Vagina (tissue), 2 donors: ENCODE measurements at regions not wholly inside any gene's neighbourhood (a gene's known extent, or its start where the extent isn't known, plus 50 kb on each side); places are given as distances from the start of the nearest gene placed in this dataset.

Experiments
- DNase-seq, 2 donors: peaks; one replicate each; pipeline ENCODE4 v3.0.0-alpha.2; 2017; ENCODE audit errors: extremely low spot score in 2 of 2
- H3K27ac ChIP-seq: fragments of 200-600 bp; sonication (generic); one replicate; pipeline ENCODE4 v1.5.1; 2019
- H3K27me3 ChIP-seq: fragments of 200-600 bp; sonication (generic); one replicate; pipeline ENCODE4 v1.5.1; 2019
- H3K36me3 ChIP-seq, 2 donors: fragments of 200-600 bp; sonication (generic); one replicate each; pipeline ENCODE4 v1.5.1; 2017 to 2019
- H3K4me1 ChIP-seq: fragments of 200-600 bp; sonication (generic); one replicate; pipeline ENCODE4 v1.5.1; 2019
- H3K4me3 ChIP-seq, 2 donors: fragments of 200-600 bp; sonication (generic); 1 replicate in 1 of 2; 2 replicates in 1 of 2; pipeline ENCODE4 v1.5.1; 2016 to 2019
- H3K9me3 ChIP-seq: fragments of 200-600 bp; sonication (generic); one replicate; pipeline ENCODE4 v1.5.1; 2019
- CTCF ChIP-seq, 3 experiments: fragments of 450-650 bp in 2 of 3; fragments of 200-600 bp in 1 of 3; sonication (generic) in 1 of 3; IDR thresholded peaks; one replicate each; pipeline ENCODE4 v1.5.1; 2017 to 2019; ENCODE audit warnings: antibody characterized with exemption in 3 of 3, mild to moderate bottlenecking in 2 of 3, moderate library complexity in 2 of 3
- POLR2A ChIP-seq, 2 donors: fragments of 450-650 bp; IDR thresholded peaks; one replicate each; pipeline ENCODE4 v1.6.1; 2017; ENCODE audit warnings: antibody characterized with exemption in 2 of 2, mild to moderate bottlenecking in 2 of 2, moderate library complexity in 2 of 2
- POLR2AphosphoS5 ChIP-seq, 2 donors: sonication (generic); formaldehyde crosslinking; IDR thresholded peaks; one replicate each; pipeline ENCODE4 v1.9.0; 2017; ENCODE audit warnings: antibody characterized with exemption in 2 of 2, mild to moderate bottlenecking in 2 of 2, low read depth in 1 of 2; ENCODE audit not compliant: insufficient read depth in 1 of 2
- intact Hi-C: fragments of 100-400 bp; cut with DNase I; formaldehyde crosslinking; loops from one replicate; pipeline ENCODE4 v1.15.1; 2023

GRCh38 chr12:115030017-115030416, 346.0 kb upstream of the TBX3 start:
- H3K9me3 ChIP-seq = no peaks in the 10 kb centered on the region
- no peak for TF ChIP-seq POLR2A (IDR thresholded peaks at IDR 0.05)
- TF ChIP-seq CTCF (IDR thresholded peaks at IDR 0.05) = no peak
- TF ChIP-seq POLR2AphosphoS5 (IDR thresholded peaks at IDR 0.05; ENCODE audit: insufficient read depth in 1 of 2, low read depth in 1 of 2) = no peak
- no peak overlapping the region for H3K27ac ChIP-seq
- H3K27me3 ChIP-seq = no peaks in the 10 kb centered on the region
- no peak for DNase-seq
- H3K4me3 ChIP-seq = no peak overlapping the region
- intact Hi-C loops = no loop called here
- no peaks in the 10 kb centered on the region for H3K4me1 ChIP-seq
- H3K36me3 ChIP-seq = no peaks in the 10 kb centered on the region

GRCh38 chr12:115024531-115024930, 340.6 kb upstream of the TBX3 start:
- Histone ChIP-seq H3K4me3 (no peak overlapping the region), H3K36me3 (no peaks in the 10 kb centered on the region), H3K27me3 (no peaks in the 10 kb centered on the region), H3K4me1 (peaks cover 11% of the 10 kb centered on the region), H3K9me3 (no peaks in the 10 kb centered on the region), H3K27ac (no peak overlapping the region)
- DNase-seq = no peak
- TF ChIP-seq POLR2A (IDR thresholded peaks at IDR 0.05) = no peak
- intact Hi-C loops = no loop called here

GRCh38 chr12:115023279-115024265, 339.6 kb upstream of the TBX3 start:
- DNase-seq = no peak
- no peak overlapping the region for H3K27ac ChIP-seq
- no peaks in the 10 kb centered on the region for H3K9me3 ChIP-seq
- no peaks in the 10 kb centered on the region for H3K36me3 ChIP-seq
- H3K4me1 ChIP-seq = peaks cover 11% of the 10 kb centered on the region
- intact Hi-C loops = no loop called here
- H3K27me3 ChIP-seq = no peaks in the 10 kb centered on the region
- TF ChIP-seq POLR2A (IDR thresholded peaks at IDR 0.05) = no peak
- no peak for TF ChIP-seq POLR2AphosphoS5 (IDR thresholded peaks at IDR 0.05; ENCODE audit: insufficient read depth in 1 of 2, low read depth in 1 of 2)
- TF ChIP-seq CTCF (IDR thresholded peaks at IDR 0.05) = no peak
- H3K4me3 ChIP-seq = no peak overlapping the region

- TF ChIP-seq POLR2AphosphoS5 (IDR thresholded peaks at IDR 0.05; ENCODE audit: insufficient read depth in 1 of 2, low read depth in 1 of 2) = no peak
- no peaks in the 10 kb centered on the region for H3K27me3 ChIP-seq
- intact Hi-C loops = no loop called here
Measured at GRCh38 chr12:115020091-115020490, 336.1 kb upstream of the TBX3 start.

GRCh38 chr12:115017346-115017745, 333.4 kb upstream of the TBX3 start:
- no peak overlapping the region for H3K27ac ChIP-seq
- no peak for TF ChIP-seq POLR2A (IDR thresholded peaks at IDR 0.05)
- TF ChIP-seq POLR2AphosphoS5 (IDR thresholded peaks at IDR 0.05; ENCODE audit: insufficient read depth in 1 of 2, low read depth in 1 of 2) = no peak
- no peak for TF ChIP-seq CTCF (IDR thresholded peaks at IDR 0.05)
- H3K9me3 ChIP-seq = no peaks in the 10 kb centered on the region
- no peaks in the 10 kb centered on the region for H3K4me1 ChIP-seq
- no peaks in the 10 kb centered on the region for H3K27me3 ChIP-seq
- no peak overlapping the region for H3K4me3 ChIP-seq
- no peak for DNase-seq
- H3K36me3 ChIP-seq = no peaks in the 10 kb centered on the region
- intact Hi-C loops = no loop called here

More at GRCh38 chr12:115020091-115020490, 336.1 kb upstream of the TBX3 start:
- Histone ChIP-seq H3K27ac (no peak overlapping the region), H3K9me3 (no peaks in the 10 kb centered on the region), H3K4me3 (no peak overlapping the region), H3K4me1 (peaks cover 11% of the 10 kb centered on the region), H3K36me3 (no peaks in the 10 kb centered on the region)
- DNase-seq = no peak
